Dedifferentiated amniotic fluid mesenchymal stem cell (primary cell): ENCODE measurements at regions not wholly inside any gene's neighbourhood (a gene's known extent, or its start where the extent isn't known, plus 50 kb on each side); places are given as distances from the start of the nearest gene placed in this dataset.
"Not testable (repeated sequence)": the region's sequence is repeated elsewhere in the genome, so short reads cannot be mapped to it uniquely, and the experiment has no call there.

ENCODE experiments used
- DNase-seq: peaks from one replicate; pipeline ENCODE4 v3.0.0-alpha.2; 2016; ENCODE audit errors: extremely low spot score

GRCh38 chr21:17388226-17388625, 124.6 kb upstream of the CXADR start:
- no peak for DNase-seq

- no peak for DNase-seq
Measured at GRCh38 chr21:17389311-17389710, 123.5 kb upstream of the CXADR start.

GRCh38 chr21:17390569-17390968, 122.3 kb upstream of the CXADR start:
- DNase-seq: no peak

GRCh38 chr21:17391811-17392340, 121.0 kb upstream of the CXADR start:
- DNase-seq: no peak

GRCh38 chr21:17393413-17393812, 119.4 kb upstream of the CXADR start:
- no peak for DNase-seq

GRCh38 chr21:17396948-17397347, 115.9 kb upstream of the CXADR start:
- no peak for DNase-seq

- DNase-seq: no peak
Measured at GRCh38 chr21:17397703-17398102, 115.1 kb upstream of the CXADR start.

- DNase-seq: not testable (repeated sequence)
Measured at GRCh38 chr21:17398954-17399353, 113.9 kb upstream of the CXADR start.

- DNase-seq: no peak
Measured at GRCh38 chr21:17402937-17403336, 109.9 kb upstream of the CXADR start.

GRCh38 chr21:17406202-17406601, 106.6 kb upstream of the CXADR start:
- DNase-seq: no peak

- no peak for DNase-seq
Measured at GRCh38 chr21:17414766-17415165, 98.1 kb upstream of the CXADR start.

GRCh38 chr21:17416139-17416538, 96.7 kb upstream of the CXADR start:
- DNase-seq: no peak

- no peak for DNase-seq
Measured at GRCh38 chr21:17422931-17423330, 89.9 kb upstream of the CXADR start.

- DNase-seq: no peak
Measured at GRCh38 chr21:17427157-17427556, 85.7 kb upstream of the CXADR start.

GRCh38 chr21:17427831-17428483, 84.9 kb upstream of the CXADR start:
- DNase-seq: no peak

- DNase-seq: no peak
Measured at GRCh38 chr21:17428484-17428869, 84.4 kb upstream of the CXADR start.

- no peak for DNase-seq
Measured at GRCh38 chr21:17428980-17429379, 83.9 kb upstream of the CXADR start.

- no peak for DNase-seq
Measured at GRCh38 chr21:17429936-17430335, 82.9 kb upstream of the CXADR start.

- DNase-seq: no peak
Measured at GRCh38 chr21:17432732-17433057, 80.1 kb upstream of the CXADR start.

- DNase-seq: no peak
Measured at GRCh38 chr21:17433730-17434129, 79.1 kb upstream of the CXADR start.

GRCh38 chr21:17435565-17436543, 77.0 kb upstream of the CXADR start:
- DNase-seq: no peak

GRCh38 chr21:17436626-17437111, 76.2 kb upstream of the CXADR start:
- DNase-seq: no peak

GRCh38 chr21:17438635-17439034, 74.2 kb upstream of the CXADR start:
- no peak for DNase-seq
